ENCODE measurements at regions not wholly inside any gene's neighbourhood (a gene's known extent, or its start where the extent isn't known, plus 50 kb on each side); places are given as distances from the start of the nearest gene placed in this dataset.

DNA sequence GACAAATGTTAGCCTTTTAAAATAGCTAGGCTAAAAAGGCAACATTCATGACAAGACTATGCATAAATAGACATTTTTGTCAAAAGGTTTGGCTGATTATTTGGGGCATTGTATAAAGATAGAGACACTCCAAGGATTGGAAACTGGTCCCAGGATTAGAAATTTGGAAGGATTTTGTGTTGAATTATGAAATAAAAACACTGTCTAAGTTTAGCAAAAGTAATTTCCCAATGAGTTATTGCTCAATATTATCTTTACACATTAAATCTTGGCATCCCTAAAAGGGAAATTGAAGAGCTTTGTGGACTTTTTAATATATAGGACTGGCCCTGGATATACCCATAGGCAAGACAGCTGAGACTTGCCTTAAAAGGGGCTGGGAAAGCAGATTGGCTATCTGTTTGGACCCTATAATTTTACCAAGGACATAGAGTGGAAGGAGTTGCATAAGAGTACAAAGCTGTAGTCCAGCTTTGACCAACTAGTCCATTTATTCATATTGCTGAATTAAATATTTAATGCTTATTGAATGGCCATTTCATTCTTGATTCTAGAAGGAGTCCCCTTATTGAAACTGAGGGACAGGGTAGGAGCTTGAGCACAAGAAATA, 382.7 kb downstream of the METTL15 start:
- Histone ChIP-seq H3K79me1 (ENCODE audit: low read length) (no peaks in the 10 kb centered on the region), H2AK5ac (ENCODE audit: low read length) (no peak overlapping the region), H3K27me3 (ENCODE audit: insufficient read depth, low read length) (no peaks in the 10 kb centered on the region), H3K4me3 (ENCODE audit: low read depth, low read length) (no peak overlapping the region), H3K4me1 (ENCODE audit: control insufficient read depth in 1 of 2, insufficient read depth in 2 of 2, low read length in 2 of 2) (no peaks in the 10 kb centered on the region), H2BK120ac (ENCODE audit: insufficient read depth, low read length, poor library complexity) (no peak overlapping the region), H3K18ac (ENCODE audit: low read length) (no peak overlapping the region), H3K14ac (ENCODE audit: low read length) (no peak overlapping the region), H3K4ac (ENCODE audit: low read depth, low read length) (no peak overlapping the region), H3K9ac (ENCODE audit: low read length) (no peak overlapping the region), H3K23ac (ENCODE audit: low read length) (no peak overlapping the region), H3K79me2 (ENCODE audit: control insufficient read depth, insufficient read depth, low read length, poor library complexity) (no peaks in the 10 kb centered on the region), H2BK5ac (ENCODE audit: low read depth, low read length, poor library complexity) (no peak overlapping the region), H4K12ac (ENCODE audit: low read depth, low read length) (no peak overlapping the region), H3K4me2 (ENCODE audit: low read length) (no peak overlapping the region), H2AFZ (ENCODE audit: insufficient read depth, low read length, poor library complexity) (no peak overlapping the region), H3K36me3 (ENCODE audit: control insufficient read depth in 1 of 2, insufficient read depth in 2 of 2, low read length in 2 of 2) (no peaks in the 10 kb centered on the region), H4K91ac (ENCODE audit: low read depth, low read length) (no peak overlapping the region), H4K8ac (ENCODE audit: low read depth, low read length) (no peak overlapping the region), H2BK12ac (ENCODE audit: low read length) (no peak overlapping the region), H3K27ac (ENCODE audit: low read depth, low read length) (no peak overlapping the region), H3K9me3 (ENCODE audit: insufficient read depth, low read depth, low read length) (no peaks in the 10 kb centered on the region)
- no peak for DNase-seq

- Histone ChIP-seq H3K36me3 (ENCODE audit: control insufficient read depth in 1 of 2, insufficient read depth in 2 of 2, low read length in 2 of 2) (no peaks in the 10 kb centered on the region), H3K79me2 (ENCODE audit: control insufficient read depth, insufficient read depth, low read length, poor library complexity) (no peaks in the 10 kb centered on the region), H3K9me3 (ENCODE audit: insufficient read depth, low read depth, low read length) (no peaks in the 10 kb centered on the region), H3K9ac (ENCODE audit: low read length) (no peak overlapping the region), H3K79me1 (ENCODE audit: low read length) (no peaks in the 10 kb centered on the region), H2BK12ac (ENCODE audit: low read length) (no peak overlapping the region), H3K14ac (ENCODE audit: low read length) (no peak overlapping the region), H2AFZ (ENCODE audit: insufficient read depth, low read length, poor library complexity) (no peak overlapping the region), H3K27me3 (ENCODE audit: insufficient read depth, low read length) (no peaks in the 10 kb centered on the region), H3K4me1 (ENCODE audit: control insufficient read depth in 1 of 2, insufficient read depth in 2 of 2, low read length in 2 of 2) (no peaks in the 10 kb centered on the region), H4K12ac (ENCODE audit: low read depth, low read length) (no peak overlapping the region), H3K4me2 (ENCODE audit: low read length) (no peak overlapping the region), H2AK5ac (ENCODE audit: low read length) (no peak overlapping the region), H2BK5ac (ENCODE audit: low read depth, low read length, poor library complexity) (no peak overlapping the region), H3K23ac (ENCODE audit: low read length) (no peak overlapping the region), H2BK120ac (ENCODE audit: insufficient read depth, low read length, poor library complexity) (no peak overlapping the region), H4K8ac (ENCODE audit: low read depth, low read length) (no peak overlapping the region), H4K91ac (ENCODE audit: low read depth, low read length) (no peak overlapping the region), H3K4ac (ENCODE audit: low read depth, low read length) (no peak overlapping the region), H3K4me3 (ENCODE audit: low read depth, low read length) (no peak overlapping the region), H3K27ac (ENCODE audit: low read depth, low read length) (no peak overlapping the region), H3K18ac (ENCODE audit: low read length) (no peak overlapping the region)
- DNase-seq = no peak
- no CpG with 5 or more reads among the region's 1 CpG for WGBS (ENCODE audit: extremely low coverage, insufficient coverage, insufficient read length)
Measured at GRCh38 chr11:28488336-28488735, 380.1 kb downstream of the METTL15 start.

DNA sequence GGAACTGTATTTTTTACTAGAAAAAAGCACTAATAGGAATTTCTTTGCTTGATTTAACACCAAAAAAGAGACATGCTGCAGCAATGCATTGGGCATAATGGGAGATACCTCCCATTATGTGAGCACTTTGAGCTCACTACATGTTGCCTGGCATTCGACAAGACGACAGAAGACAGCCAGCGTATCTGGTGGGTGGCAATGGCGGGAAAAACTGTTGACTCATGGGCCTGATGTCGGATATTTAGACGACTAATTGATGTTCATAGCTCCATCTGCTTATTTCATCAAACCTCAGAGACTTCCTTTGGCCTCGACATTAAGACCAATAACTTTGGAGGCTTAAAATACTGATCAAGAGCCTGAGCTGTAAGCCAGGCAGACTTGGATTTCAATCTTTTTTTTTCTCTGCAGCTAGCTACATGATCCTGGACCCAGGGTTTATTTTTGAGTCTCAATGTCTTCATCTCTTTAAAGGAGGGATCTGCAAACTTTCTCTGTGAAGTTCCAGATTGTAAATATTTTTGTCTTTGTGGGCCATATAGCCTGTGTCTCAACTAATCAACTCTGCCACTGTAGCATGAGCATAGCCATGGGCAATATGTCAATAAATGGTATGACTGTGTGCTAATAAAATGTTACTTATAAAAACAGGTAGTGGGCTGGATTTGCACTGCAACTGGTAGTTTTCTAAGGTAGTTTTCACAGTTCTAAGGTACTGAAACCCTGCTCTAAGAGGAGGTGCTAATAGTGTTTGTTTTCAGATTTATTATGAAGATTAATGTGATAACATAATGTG, 375.1 kb downstream of the METTL15 start:
- Histone ChIP-seq H3K4ac (ENCODE audit: low read depth, low read length) (no peak overlapping the region), H3K79me1 (ENCODE audit: low read length) (no peaks in the 10 kb centered on the region), H4K12ac (ENCODE audit: low read depth, low read length) (no peak overlapping the region)

DNA sequence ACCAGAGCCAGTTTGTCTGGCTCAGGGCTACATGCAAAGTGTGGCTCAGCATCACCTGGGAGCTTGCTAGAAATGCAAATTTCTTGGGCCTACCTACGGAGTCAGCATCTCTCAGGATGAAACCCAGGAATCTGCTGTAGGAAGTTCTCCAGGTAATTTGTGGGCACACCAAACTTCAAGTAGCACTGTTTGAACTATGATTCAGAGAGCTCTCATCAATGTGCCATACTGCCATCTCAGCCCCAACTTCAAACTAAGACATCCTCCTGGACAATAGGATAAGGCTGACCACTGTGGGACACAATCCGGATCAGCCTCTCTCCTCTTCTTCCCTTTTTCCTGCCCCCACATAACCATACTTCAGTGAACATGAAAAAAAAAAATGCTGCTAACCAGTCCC, 374.5 kb downstream of the METTL15 start:
- Histone ChIP-seq H2BK12ac (ENCODE audit: low read length) (no peak overlapping the region), H3K14ac (ENCODE audit: low read length) (no peak overlapping the region), H2AK5ac (ENCODE audit: low read length) (no peak overlapping the region), H3K27me3 (ENCODE audit: insufficient read depth, low read length) (no peaks in the 10 kb centered on the region), H3K79me2 (ENCODE audit: control insufficient read depth, insufficient read depth, low read length, poor library complexity) (no peaks in the 10 kb centered on the region), H3K23ac (ENCODE audit: low read length) (no peak overlapping the region), H3K27ac (ENCODE audit: low read depth, low read length) (no peak overlapping the region), H3K4ac (ENCODE audit: low read depth, low read length) (no peak overlapping the region), H4K91ac (ENCODE audit: low read depth, low read length) (no peak overlapping the region), H2AFZ (ENCODE audit: insufficient read depth, low read length, poor library complexity) (no peak overlapping the region), H4K8ac (ENCODE audit: low read depth, low read length) (no peak overlapping the region), H3K9ac (ENCODE audit: low read length) (no peak overlapping the region), H2BK120ac (ENCODE audit: insufficient read depth, low read length, poor library complexity) (no peak overlapping the region), H4K12ac (ENCODE audit: low read depth, low read length) (no peak overlapping the region), H3K18ac (ENCODE audit: low read length) (no peak overlapping the region), H3K4me1 (ENCODE audit: control insufficient read depth in 1 of 2, insufficient read depth in 2 of 2, low read length in 2 of 2) (peaks cover 0 to 2% of the 10 kb centered on the region in 2 experiments), H3K4me2 (ENCODE audit: low read length) (no peak overlapping the region), H3K9me3 (ENCODE audit: insufficient read depth, low read depth, low read length) (no peaks in the 10 kb centered on the region), H3K4me3 (ENCODE audit: low read depth, low read length) (no peak overlapping the region), H3K79me1 (ENCODE audit: low read length) (no peaks in the 10 kb centered on the region), H2BK5ac (ENCODE audit: low read depth, low read length, poor library complexity) (no peak overlapping the region), H3K36me3 (ENCODE audit: control insufficient read depth in 1 of 2, insufficient read depth in 2 of 2, low read length in 2 of 2) (no peaks in the 10 kb centered on the region)
- no peak for DNase-seq
- WGBS (ENCODE audit: extremely low coverage, insufficient coverage, insufficient read length) = no CpG with 5 or more reads among the region's 2 CpGs

More for the DNA sequence above, 375.1 kb downstream of the METTL15 start:
- no peak overlapping the region for H3K23ac ChIP-seq (ENCODE audit: low read length)
- no peaks in the 10 kb centered on the region for H3K79me2 ChIP-seq (ENCODE audit: control insufficient read depth, insufficient read depth, low read length, poor library complexity)
- H3K4me3 ChIP-seq (ENCODE audit: low read depth, low read length) = no peak overlapping the region
- H3K18ac ChIP-seq (ENCODE audit: low read length) = no peak overlapping the region
- H3K4me1 ChIP-seq (ENCODE audit: control insufficient read depth in 1 of 2, insufficient read depth in 2 of 2, low read length in 2 of 2) = peaks cover 0 to 2% of the 10 kb centered on the region in 2 experiments
- no CpG with 5 or more reads among the region's 7 CpGs for WGBS (ENCODE audit: extremely low coverage, insufficient coverage, insufficient read length)
- no peak overlapping the region for H4K8ac ChIP-seq (ENCODE audit: low read depth, low read length)
- H4K91ac ChIP-seq (ENCODE audit: low read depth, low read length) = no peak overlapping the region
- H3K27me3 ChIP-seq (ENCODE audit: insufficient read depth, low read length) = no peaks in the 10 kb centered on the region
- H3K14ac ChIP-seq (ENCODE audit: low read length) = no peak overlapping the region
- no peak overlapping the region for H3K27ac ChIP-seq (ENCODE audit: low read depth, low read length)
- H2BK5ac ChIP-seq (ENCODE audit: low read depth, low read length, poor library complexity) = no peak overlapping the region
- H2AK5ac ChIP-seq (ENCODE audit: low read length) = no peak overlapping the region
- no peak overlapping the region for H2BK120ac ChIP-seq (ENCODE audit: insufficient read depth, low read length, poor library complexity)
- no peak overlapping the region for H3K4me2 ChIP-seq (ENCODE audit: low read length)
- H2BK12ac ChIP-seq (ENCODE audit: low read length) = no peak overlapping the region
- no peaks in the 10 kb centered on the region for H3K36me3 ChIP-seq (ENCODE audit: control insufficient read depth in 1 of 2, insufficient read depth in 2 of 2, low read length in 2 of 2)
- no peaks in the 10 kb centered on the region for H3K9me3 ChIP-seq (ENCODE audit: insufficient read depth, low read depth, low read length)
- DNase-seq = no peak
- H3K9ac ChIP-seq (ENCODE audit: low read length) = no peak overlapping the region
- H2AFZ ChIP-seq (ENCODE audit: insufficient read depth, low read length, poor library complexity) = no peak overlapping the region

All from trophoblast cell (in vitro differentiated cells and primary cell).